Lung (tissue), 11 donors: ENCODE measurements at regions not wholly inside any gene's neighbourhood (a gene's known extent, or its start where the extent isn't known, plus 50 kb on each side); places are given as distances from the start of the nearest gene placed in this dataset.
"Not testable (repeated sequence)": the region's sequence is repeated elsewhere in the genome, so short reads cannot be mapped to it uniquely, and the experiment has no call there.

Experiments used
- ATAC-seq: fragments of 200-7000 bp; cut with Tn5 transposase; one replicate; pipeline ENCODE4 v1.9.1; 2020; ENCODE audit warnings: moderate number of reproducible peaks; ENCODE audit not compliant: insufficient read depth, low FRiP score
- DNase-seq, 3 donors: peaks; one replicate each; pipeline ENCODE4 v3.0.0-alpha.2; 2013 to 2017
- H3K27ac ChIP-seq, 2 donors: one replicate each; pipeline ENCODE4 v1.5.1; 2013; ENCODE audit warnings: mild to moderate bottlenecking in 2 of 2, moderate library complexity in 2 of 2, control low read depth in 1 of 2, inconsistent platforms in 1 of 2, low read depth in 1 of 2, low read length in 1 of 2
- H3K27me3 ChIP-seq, 3 donors: one replicate each; pipeline ENCODE4 v1.5.1; 2013; ENCODE audit warnings: low read length in 2 of 3; ENCODE audit not compliant: control insufficient read depth in 3 of 3, insufficient read depth in 3 of 3
- H3K36me3 ChIP-seq, 4 donors: one replicate each; pipeline ENCODE4 v1.5.1; 2013; ENCODE audit warnings: low read length in 4 of 4, mild to moderate bottlenecking in 1 of 4, moderate library complexity in 1 of 4; ENCODE audit not compliant: control insufficient read depth in 4 of 4, insufficient read depth in 4 of 4
- H3K4me1 ChIP-seq, 5 donors: one replicate each; pipeline ENCODE4 v1.5.1; 2013; ENCODE audit warnings: low read length in 5 of 5, mild to moderate bottlenecking in 2 of 5, moderate library complexity in 1 of 5; ENCODE audit not compliant: control insufficient read depth in 5 of 5, insufficient read depth in 5 of 5
- H3K4me3 ChIP-seq: one replicate; pipeline ENCODE4 v1.5.1; 2013; ENCODE audit warnings: mild to moderate bottlenecking, control low read depth, moderate library complexity
- H3K9ac ChIP-seq, 2 donors: one replicate each; pipeline ENCODE4 v1.5.1; 2013; ENCODE audit warnings: low read length in 2 of 2, control low read depth in 1 of 2; ENCODE audit not compliant: insufficient read depth in 1 of 2
- H3K9me3 ChIP-seq, 4 donors: one replicate each; pipeline ENCODE4 v1.5.1; 2013; ENCODE audit warnings: low read length in 3 of 4, mild to moderate bottlenecking in 1 of 4, moderate library complexity in 1 of 4; ENCODE audit not compliant: control insufficient read depth in 4 of 4, insufficient read depth in 3 of 4
- CTCF ChIP-seq: IDR thresholded peaks from 2 replicates; pipeline ENCODE4 v1.5.1; 2012; ENCODE audit warnings: mild to moderate bottlenecking; ENCODE audit errors: control extremely low read depth, extremely low read depth
- WGBS, 2 donors: extraction: QIAGEN DNeasy Blood & Tissue Kit; methylation state at CpG; one replicate each; pipeline ENCODE4 v1.1.7; 2013; 5-methylcytosine and 5-hydroxymethylcytosine counted together
- donor health status: control.
- donor health status: control.
- donor health status: Bipolar disorder and iron deficiency.
- donor health status: healthy.
- donor health status: DM: yes; HTN: yes; CAD: no.

- Histone ChIP-seq H3K4me3 (no peak overlapping the region), H3K27ac (no peak overlapping the region), H3K36me3 (no peaks in the 10 kb centered on the region), H3K9ac (no peak overlapping the region), H3K4me1 (no peaks in the 10 kb centered on the region), H3K9me3 (peaks cover 0 to 36% (median 4%) of the 10 kb centered on the region in 4 donors), H3K27me3 (peaks cover 0 to 3% (median 0%) of the 10 kb centered on the region in 3 donors)
- no peak for TF ChIP-seq CTCF
- ATAC-seq: no peak
- DNase-seq: no peak
- WGBS, 2 donors: 38 to 44% methylated on average over 4 of the region's 4 CpGs
Observed at GRCh38 chr4:49221209-49221608, 235.1 kb downstream of the CWH43 start.

GRCh38 chr4:49222810-49223209 lies 236.7 kb downstream of the CWH43 start:
- H3K9me3 ChIP-seq: peaks cover 0 to 26% (median 3%) of the 10 kb centered on the region in 4 donors
- not testable (repeated sequence) for H3K27me3 ChIP-seq, H3K36me3 ChIP-seq, H3K27ac ChIP-seq, H3K9ac ChIP-seq, DNase-seq, ATAC-seq, H3K4me1 ChIP-seq, H3K4me3 ChIP-seq
- 50% methylated on average over 1 of the region's 1 CpG for WGBS, 2 donors

- DNase-seq, H3K27ac ChIP-seq, ATAC-seq, H3K4me3 ChIP-seq, H3K27me3 ChIP-seq, H3K9me3 ChIP-seq, H3K36me3 ChIP-seq, H3K4me1 ChIP-seq, H3K9ac ChIP-seq: not testable (repeated sequence)
- 70 to 76% methylated on average over 6 of the region's 6 CpGs for WGBS, 2 donors
Observed at GRCh38 chr4:49226216-49226866, 240.3 kb downstream of the CWH43 start.

GRCh38 chr4:49227941-49228340 lies 241.9 kb downstream of the CWH43 start:
- not testable (repeated sequence) for H3K27me3 ChIP-seq, H3K9ac ChIP-seq, DNase-seq, H3K4me3 ChIP-seq, H3K9me3 ChIP-seq, H3K27ac ChIP-seq, H3K36me3 ChIP-seq, H3K4me1 ChIP-seq, ATAC-seq
- WGBS, 2 donors: 88 to 89% methylated on average over 1 of the region's 1 CpG

- not testable (repeated sequence) for H3K4me1 ChIP-seq, H3K9me3 ChIP-seq, H3K36me3 ChIP-seq, H3K27ac ChIP-seq, DNase-seq, ATAC-seq, H3K4me3 ChIP-seq, H3K27me3 ChIP-seq, H3K9ac ChIP-seq
- 33 to 50% methylated on average over 1 of the region's 1 CpG for WGBS, 2 donors
Observed at GRCh38 chr4:49229243-49229642, 243.2 kb downstream of the CWH43 start.

- WGBS, 2 donors: 49 to 59% methylated on average over 6 of the region's 6 CpGs
- DNase-seq, H3K27me3 ChIP-seq, H3K9ac ChIP-seq, H3K4me3 ChIP-seq, ATAC-seq, H3K36me3 ChIP-seq, H3K27ac ChIP-seq, H3K4me1 ChIP-seq, H3K9me3 ChIP-seq: not testable (repeated sequence)
Observed at GRCh38 chr4:49229713-49230112, 243.6 kb downstream of the CWH43 start.

- not testable (repeated sequence) for H3K36me3 ChIP-seq, ATAC-seq, H3K4me3 ChIP-seq, H3K9ac ChIP-seq, H3K4me1 ChIP-seq, DNase-seq, H3K27ac ChIP-seq, H3K27me3 ChIP-seq
- 22 to 25% methylated on average over 2 of the region's 3 CpGs for WGBS, 2 donors
- peaks cover 0 to 10% (median 4%) of the 10 kb centered on the region in 4 donors for H3K9me3 ChIP-seq
Observed at GRCh38 chr4:49233346-49233745, 247.3 kb downstream of the CWH43 start.

GRCh38 chr4:49233749-49234148 lies 247.7 kb downstream of the CWH43 start:
- ATAC-seq, H3K36me3 ChIP-seq, H3K4me3 ChIP-seq, H3K27ac ChIP-seq, H3K4me1 ChIP-seq, H3K9ac ChIP-seq, H3K27me3 ChIP-seq, DNase-seq: not testable (repeated sequence)
- peaks cover 0 to 10% (median 4%) of the 10 kb centered on the region in 4 donors for H3K9me3 ChIP-seq
- WGBS, 2 donors: 64 to 68% methylated on average over 1 of the region's 1 CpG
